ENCODE measurements at regions not wholly inside any gene's neighbourhood (a gene's known extent, or its start where the extent isn't known, plus 50 kb on each side); places are given as distances from the start of the nearest gene placed in this dataset.

DNA sequence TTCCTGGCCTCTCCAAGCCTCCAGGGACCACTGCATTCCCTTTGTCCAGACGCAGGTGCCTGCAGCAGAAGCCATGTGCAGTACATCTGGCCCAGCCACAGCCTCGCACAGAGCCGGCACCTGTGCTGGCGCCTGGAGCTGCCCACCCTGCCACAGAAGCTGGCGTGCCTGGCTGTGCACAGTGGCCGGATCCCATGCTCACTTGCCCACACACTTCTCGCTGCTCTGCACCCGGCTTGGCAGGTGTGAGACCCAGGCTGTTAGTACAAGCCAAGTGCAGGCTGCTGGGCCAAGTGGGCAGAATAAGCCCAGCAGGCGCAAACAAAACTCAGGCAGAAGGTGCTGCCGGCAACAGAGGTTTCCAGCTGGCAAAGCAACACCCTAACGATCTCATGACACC, 124.5 kb upstream of the CCDC150 start:
- no peak for TF ChIP-seq CTCF (IDR thresholded peaks at IDR 0.05; ENCODE audit: poor library complexity)
- TF ChIP-seq EZH2 (IDR thresholded peaks at IDR 0.05; ENCODE audit: borderline replicate concordance): no peak

All from hepatocyte (in vitro differentiated cells).